ENCODE measurements at regions not wholly inside any gene's neighbourhood (a gene's known extent, or its start where the extent isn't known, plus 50 kb on each side); places are given as distances from the start of the nearest gene placed in this dataset.
A peak's percentile ranks its signal among the peaks of the same experiment; 100 is the strongest.

- no peak for DNase-seq (ENCODE audit: low read depth)
- in situ Hi-C loops (cut with HindIII; ENCODE audit: low pct_unique_long_range_greater_than_20kb, low sequenced_read_pairs): no loop called here
These were observed 1849.2 kb downstream of the STIM2 start for GRCh38 chr4:28709891-28710290.

- in situ Hi-C loops (cut with HindIII; ENCODE audit: low pct_unique_long_range_greater_than_20kb, low sequenced_read_pairs): no loop called here
These were observed 1862.7 kb downstream of the STIM2 start for GRCh38 chr4:28723371-28723770.

GRCh38 chr4:28724239-28724638 lies 1863.6 kb downstream of the STIM2 start:
- in situ Hi-C loops (cut with HindIII; ENCODE audit: low pct_unique_long_range_greater_than_20kb, low sequenced_read_pairs): no loop called here

More at GRCh38 chr4:28723371-28723770, 1862.7 kb downstream of the STIM2 start:
- DNase-seq (ENCODE audit: low read depth): no peak

GRCh38 chr4:28730304-28730703 lies 1869.7 kb downstream of the STIM2 start:
- in situ Hi-C loops (cut with HindIII; ENCODE audit: low pct_unique_long_range_greater_than_20kb, low sequenced_read_pairs): no loop called here
- DNase-seq (ENCODE audit: low read depth): no peak

More at GRCh38 chr4:28724239-28724638, 1863.6 kb downstream of the STIM2 start:
- DNase-seq (ENCODE audit: low read depth): no peak

GRCh38 chr4:28744066-28744465 lies 1883.4 kb downstream of the STIM2 start:
- DNase-seq (ENCODE audit: low read depth): no peak
- in situ Hi-C loops (cut with HindIII; ENCODE audit: low pct_unique_long_range_greater_than_20kb, low sequenced_read_pairs): no loop called here

- in situ Hi-C loops (cut with HindIII; ENCODE audit: low pct_unique_long_range_greater_than_20kb, low sequenced_read_pairs): no loop called here
- no peak for DNase-seq (ENCODE audit: low read depth)
These were observed 1893.7 kb downstream of the STIM2 start for GRCh38 chr4:28754376-28754775.

- in situ Hi-C loops (cut with HindIII; ENCODE audit: low pct_unique_long_range_greater_than_20kb, low sequenced_read_pairs): no loop called here
- DNase-seq (ENCODE audit: low read depth): no peak
These were observed 1894.4 kb downstream of the STIM2 start for GRCh38 chr4:28755081-28755480.

- in situ Hi-C loops (cut with HindIII; ENCODE audit: low pct_unique_long_range_greater_than_20kb, low sequenced_read_pairs): no loop called here
These were observed 1898.4 kb downstream of the STIM2 start for GRCh38 chr4:28759064-28759463.

GRCh38 chr4:28760003-28760402 lies 1899.4 kb downstream of the STIM2 start:
- DNase-seq (ENCODE audit: low read depth): no peak
- in situ Hi-C loops (cut with HindIII; ENCODE audit: low pct_unique_long_range_greater_than_20kb, low sequenced_read_pairs): no loop called here

More at GRCh38 chr4:28759064-28759463, 1898.4 kb downstream of the STIM2 start:
- no peak for DNase-seq (ENCODE audit: low read depth)

- DNase-seq (ENCODE audit: low read depth): peak; percentile 23
- in situ Hi-C loops (cut with HindIII; ENCODE audit: low pct_unique_long_range_greater_than_20kb, low sequenced_read_pairs): no loop called here
These were observed 1911.4 kb downstream of the STIM2 start for GRCh38 chr4:28772066-28772465.

- in situ Hi-C loops (cut with HindIII; ENCODE audit: low pct_unique_long_range_greater_than_20kb, low sequenced_read_pairs): no loop called here
These were observed 1912.1 kb downstream of the STIM2 start for GRCh38 chr4:28772788-28773187.

GRCh38 chr4:28774344-28774743 lies 1913.7 kb downstream of the STIM2 start:
- in situ Hi-C loops (cut with HindIII; ENCODE audit: low pct_unique_long_range_greater_than_20kb, low sequenced_read_pairs): no loop called here

More at GRCh38 chr4:28772788-28773187, 1912.1 kb downstream of the STIM2 start:
- DNase-seq (ENCODE audit: low read depth): no peak

GRCh38 chr4:28776004-28776403 lies 1915.4 kb downstream of the STIM2 start:
- no peak for DNase-seq (ENCODE audit: low read depth)
- in situ Hi-C loops (cut with HindIII; ENCODE audit: low pct_unique_long_range_greater_than_20kb, low sequenced_read_pairs): no loop called here

More at GRCh38 chr4:28774344-28774743, 1913.7 kb downstream of the STIM2 start:
- no peak for DNase-seq (ENCODE audit: low read depth)

- no peak for DNase-seq (ENCODE audit: low read depth)
- in situ Hi-C loops (cut with HindIII; ENCODE audit: low pct_unique_long_range_greater_than_20kb, low sequenced_read_pairs): no loop called here
These were observed 1923.5 kb downstream of the STIM2 start for GRCh38 chr4:28784188-28784587.

- DNase-seq (ENCODE audit: low read depth): no peak
- in situ Hi-C loops (cut with HindIII; ENCODE audit: low pct_unique_long_range_greater_than_20kb, low sequenced_read_pairs): no loop called here
These were observed 1927.3 kb downstream of the STIM2 start for GRCh38 chr4:28787947-28788346.

GRCh38 chr4:28788929-28789490 lies 1928.4 kb downstream of the STIM2 start:
- in situ Hi-C loops (cut with HindIII; ENCODE audit: low pct_unique_long_range_greater_than_20kb, low sequenced_read_pairs): no loop called here
- no peak for DNase-seq (ENCODE audit: low read depth)

- in situ Hi-C loops (cut with HindIII; ENCODE audit: low pct_unique_long_range_greater_than_20kb, low sequenced_read_pairs): no loop called here
- no peak for DNase-seq (ENCODE audit: low read depth)
These were observed 1927.1 kb upstream of the PCDH7 start for GRCh38 chr4:28792917-28793597.

GRCh38 chr4:28799696-28800095 lies 1920.5 kb upstream of the PCDH7 start:
- no peak for DNase-seq (ENCODE audit: low read depth)
- in situ Hi-C loops (cut with HindIII; ENCODE audit: low pct_unique_long_range_greater_than_20kb, low sequenced_read_pairs): no loop called here

- DNase-seq (ENCODE audit: low read depth): no peak
These were observed 1909.1 kb upstream of the PCDH7 start for GRCh38 chr4:28811025-28811424.

GRCh38 chr4:28822163-28822562 lies 1898.0 kb upstream of the PCDH7 start:
- no peak for DNase-seq (ENCODE audit: low read depth)
- in situ Hi-C loops (cut with HindIII; ENCODE audit: low pct_unique_long_range_greater_than_20kb, low sequenced_read_pairs): no loop called here

More at GRCh38 chr4:28811025-28811424, 1909.1 kb upstream of the PCDH7 start:
- in situ Hi-C loops (cut with HindIII; ENCODE audit: low pct_unique_long_range_greater_than_20kb, low sequenced_read_pairs): no loop called here
